Esophagus muscularis mucosa (tissue), 4 donors: ENCODE measurements at regions not wholly inside any gene's neighbourhood (a gene's known extent, or its start where the extent isn't known, plus 50 kb on each side); places are given as distances from the start of the nearest gene placed in this dataset.

ENCODE experiments used
- EP300 ChIP-seq: sonication (generic); formaldehyde crosslinking; IDR thresholded peaks from one replicate; pipeline ENCODE4 v1.6.1; 2017; ENCODE audit warnings: antibody characterized with exemption
- POLR2A ChIP-seq: fragments of 450-650 bp; IDR thresholded peaks from one replicate; pipeline ENCODE4 v1.6.1; 2017; ENCODE audit warnings: antibody characterized with exemption, moderate library complexity, mild to moderate bottlenecking, low read depth
- TF ChIP-seq, protein P1 (sequence below), 3 experiments: fragments of 200-600 bp in 2 of 3; fragments of 450-650 bp in 1 of 3; sonication (generic) in 2 of 3; IDR thresholded peaks; one replicate each; pipeline ENCODE4 v1.5.1; 2017 to 2019; ENCODE audit warnings: antibody characterized with exemption in 3 of 3, mild to moderate bottlenecking in 2 of 3, moderate library complexity in 1 of 3

DNA sequence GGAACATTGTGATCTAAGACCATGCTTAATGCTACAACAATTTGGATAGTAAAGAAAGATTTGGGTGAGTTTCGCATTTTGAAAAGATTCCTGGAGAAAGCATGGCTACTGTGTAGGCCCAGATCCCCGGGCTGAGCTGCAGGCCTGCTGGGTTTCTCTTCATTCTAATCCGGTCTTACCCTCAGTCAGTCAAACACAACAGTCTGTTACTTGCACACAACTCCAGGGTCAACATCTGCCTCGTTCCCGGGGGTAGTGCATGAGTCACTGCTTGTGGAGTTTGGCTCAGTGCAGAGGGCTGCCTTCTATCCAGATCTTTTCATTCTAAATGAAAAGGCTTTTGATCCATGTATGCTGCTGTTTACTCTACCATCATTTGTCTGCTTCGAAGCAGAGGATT is 60.4 kb upstream of the SEL1L start:
- TF ChIP-seq EP300: no peak
- TF ChIP-seq, protein P1, sequence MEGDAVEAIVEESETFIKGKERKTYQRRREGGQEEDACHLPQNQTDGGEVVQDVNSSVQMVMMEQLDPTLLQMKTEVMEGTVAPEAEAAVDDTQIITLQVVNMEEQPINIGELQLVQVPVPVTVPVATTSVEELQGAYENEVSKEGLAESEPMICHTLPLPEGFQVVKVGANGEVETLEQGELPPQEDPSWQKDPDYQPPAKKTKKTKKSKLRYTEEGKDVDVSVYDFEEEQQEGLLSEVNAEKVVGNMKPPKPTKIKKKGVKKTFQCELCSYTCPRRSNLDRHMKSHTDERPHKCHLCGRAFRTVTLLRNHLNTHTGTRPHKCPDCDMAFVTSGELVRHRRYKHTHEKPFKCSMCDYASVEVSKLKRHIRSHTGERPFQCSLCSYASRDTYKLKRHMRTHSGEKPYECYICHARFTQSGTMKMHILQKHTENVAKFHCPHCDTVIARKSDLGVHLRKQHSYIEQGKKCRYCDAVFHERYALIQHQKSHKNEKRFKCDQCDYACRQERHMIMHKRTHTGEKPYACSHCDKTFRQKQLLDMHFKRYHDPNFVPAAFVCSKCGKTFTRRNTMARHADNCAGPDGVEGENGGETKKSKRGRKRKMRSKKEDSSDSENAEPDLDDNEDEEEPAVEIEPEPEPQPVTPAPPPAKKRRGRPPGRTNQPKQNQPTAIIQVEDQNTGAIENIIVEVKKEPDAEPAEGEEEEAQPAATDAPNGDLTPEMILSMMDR (IDR thresholded peaks at IDR 0.05): no peak
- TF ChIP-seq POLR2A: no peak
